ENCODE measurements at regions not wholly inside any gene's neighbourhood (a gene's known extent, or its start where the extent isn't known, plus 50 kb on each side); places are given as distances from the start of the nearest gene placed in this dataset.

- TF ChIP-seq CTCF (IDR thresholded peaks at IDR 0.05; ENCODE audit: insufficient read depth, low read length) (no peak), SPI1 (IDR thresholded peaks at IDR 0.05; ENCODE audit: borderline replicate concordance, low read depth) (no peak), POLR2AphosphoS5 (IDR thresholded peaks at IDR 0.05; ENCODE audit: low read depth) (no peak), GABPA (IDR thresholded peaks at IDR 0.05; ENCODE audit: low read depth) (no peak), REST (IDR thresholded peaks at IDR 0.05; ENCODE audit: insufficient replicate concordance, low read depth) (no peak)
- H3K27me3 ChIP-seq (ENCODE audit: insufficient read depth, poor library complexity, severe bottlenecking), result no peaks in the 10 kb centered on the region
- H3K4me3 ChIP-seq (replicated peaks; ENCODE audit: insufficient read depth, low read length), result no peak overlapping the region
- H3K27ac ChIP-seq (replicated peaks), result no peak overlapping the region
- DNase-seq (ENCODE audit: low read depth in 1 of 2, low spot score in 1 of 2), result no peak
Observed at GRCh38 chr22:48785792-48786678, 1041.6 kb downstream of the BRD1 start.

- TF ChIP-seq REST (IDR thresholded peaks at IDR 0.05; ENCODE audit: insufficient replicate concordance, low read depth) (no peak), SPI1 (IDR thresholded peaks at IDR 0.05; ENCODE audit: borderline replicate concordance, low read depth) (no peak), POLR2AphosphoS5 (IDR thresholded peaks at IDR 0.05; ENCODE audit: low read depth) (no peak), GABPA (IDR thresholded peaks at IDR 0.05; ENCODE audit: low read depth) (no peak), CTCF (IDR thresholded peaks at IDR 0.05; ENCODE audit: insufficient read depth, low read length) (no peak)
- no peak overlapping the region for H3K4me3 ChIP-seq (replicated peaks; ENCODE audit: insufficient read depth, low read length)
- no peak overlapping the region for H3K27ac ChIP-seq (replicated peaks)
- no peaks in the 10 kb centered on the region for H3K27me3 ChIP-seq (ENCODE audit: insufficient read depth, poor library complexity, severe bottlenecking)
- no peak for DNase-seq (ENCODE audit: low read depth in 1 of 2, low spot score in 1 of 2)
Observed at GRCh38 chr22:48784701-48785503, 1042.8 kb downstream of the BRD1 start.

GRCh38 chr22:48783821-48784266, 1043.8 kb downstream of the BRD1 start:
- H3K27ac ChIP-seq (replicated peaks), result no peak overlapping the region
- no peak overlapping the region for H3K4me3 ChIP-seq (replicated peaks; ENCODE audit: insufficient read depth, low read length)
- DNase-seq (ENCODE audit: low read depth in 1 of 2, low spot score in 1 of 2), result no peak
- H3K27me3 ChIP-seq (ENCODE audit: insufficient read depth, poor library complexity, severe bottlenecking), result no peaks in the 10 kb centered on the region
- no peak for TF ChIP-seq CTCF (IDR thresholded peaks at IDR 0.05; ENCODE audit: insufficient read depth, low read length)
- no peak for TF ChIP-seq POLR2AphosphoS5 (IDR thresholded peaks at IDR 0.05; ENCODE audit: low read depth)
- no peak for TF ChIP-seq SPI1 (IDR thresholded peaks at IDR 0.05; ENCODE audit: borderline replicate concordance, low read depth)
- TF ChIP-seq GABPA (IDR thresholded peaks at IDR 0.05; ENCODE audit: low read depth), result no peak
- no peak for TF ChIP-seq REST (IDR thresholded peaks at IDR 0.05; ENCODE audit: insufficient replicate concordance, low read depth)

All from HL-60 (cell line).